ENCODE measurements at regions not wholly inside any gene's neighbourhood (a gene's known extent, or its start where the extent isn't known, plus 50 kb on each side); places are given as distances from the start of the nearest gene placed in this dataset.
A peak's percentile ranks its signal among the peaks of the same experiment; 100 is the strongest.
"Not testable (repeated sequence)": the region's sequence is repeated elsewhere in the genome, so short reads cannot be mapped to it uniquely, and the experiment has no call there.

GRCh38 chr21:5103880-5104561 lies 5417.4 kb upstream of the TPTE start:
- DNase-seq (ENCODE audit: low read depth in 2 of 2, low spot score in 1 of 2) = not testable (repeated sequence)

- DNase-seq (ENCODE audit: low read depth in 2 of 2, low spot score in 1 of 2) = not testable (repeated sequence)
Measured at GRCh38 chr21:5104562-5104928, 5416.8 kb upstream of the TPTE start.

- DNase-seq (ENCODE audit: low read depth in 2 of 2, low spot score in 1 of 2) = not testable (repeated sequence)
Measured at GRCh38 chr21:5105939-5106708, 5415.3 kb upstream of the TPTE start.

- DNase-seq (ENCODE audit: low read depth in 2 of 2, low spot score in 1 of 2) = not testable (repeated sequence)
Measured at GRCh38 chr21:5106767-5107464, 5414.5 kb upstream of the TPTE start.

GRCh38 chr21:5107637-5108036 lies 5413.7 kb upstream of the TPTE start:
- DNase-seq (ENCODE audit: low read depth in 2 of 2, low spot score in 1 of 2) = not testable (repeated sequence)

- DNase-seq (ENCODE audit: low read depth in 2 of 2, low spot score in 1 of 2) = not testable (repeated sequence)
Measured at GRCh38 chr21:5108048-5108775, 5413.2 kb upstream of the TPTE start.

DNA sequence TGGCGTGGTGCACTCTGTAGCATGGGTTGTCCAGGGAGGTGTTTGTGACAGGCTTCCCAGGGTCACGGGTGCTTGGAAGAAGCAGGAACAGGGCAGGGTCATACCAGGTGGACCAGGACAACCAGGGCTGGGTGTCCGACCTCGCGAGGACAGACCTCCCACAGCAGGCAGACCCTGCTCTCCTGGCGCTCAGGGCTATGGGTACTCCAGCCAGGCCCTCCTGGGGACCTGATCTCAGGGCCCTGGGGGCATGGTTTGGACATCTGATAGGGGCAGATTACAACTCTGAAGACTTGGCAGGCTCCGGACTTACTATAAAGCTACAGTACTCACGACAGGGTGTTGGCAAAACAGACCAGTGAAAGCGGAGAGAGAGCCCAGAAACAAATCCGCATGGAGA lies 5410.2 kb upstream of the TPTE start:
- not testable (repeated sequence) for DNase-seq (ENCODE audit: low read depth in 2 of 2, low spot score in 1 of 2)

GRCh38 chr21:5113092-5113491 lies 5408.3 kb upstream of the TPTE start:
- not testable (repeated sequence) for DNase-seq (ENCODE audit: low read depth in 2 of 2, low spot score in 1 of 2)

DNA sequence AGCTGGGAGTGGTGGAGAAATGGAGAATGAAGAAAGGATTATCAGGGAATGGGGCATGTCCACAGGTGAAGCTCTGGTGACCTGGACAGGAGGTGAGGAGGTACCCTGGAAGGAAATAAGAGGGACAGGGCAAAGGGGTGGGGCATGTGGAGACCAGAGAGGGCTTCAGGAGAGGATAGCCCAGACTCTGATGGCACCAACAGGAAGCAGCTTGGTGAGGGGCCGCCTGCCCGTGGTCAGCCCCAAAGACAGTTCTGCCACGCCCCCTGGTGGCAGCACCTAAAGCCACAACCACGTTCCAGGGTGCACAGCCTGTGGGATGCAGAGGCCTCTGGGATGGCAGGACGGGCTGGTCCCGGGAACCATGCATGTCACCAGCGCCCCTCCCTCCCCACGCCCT lies 5406.9 kb upstream of the TPTE start:
- DNase-seq (ENCODE audit: low read depth in 2 of 2, low spot score in 1 of 2) = not testable (repeated sequence)

DNA sequence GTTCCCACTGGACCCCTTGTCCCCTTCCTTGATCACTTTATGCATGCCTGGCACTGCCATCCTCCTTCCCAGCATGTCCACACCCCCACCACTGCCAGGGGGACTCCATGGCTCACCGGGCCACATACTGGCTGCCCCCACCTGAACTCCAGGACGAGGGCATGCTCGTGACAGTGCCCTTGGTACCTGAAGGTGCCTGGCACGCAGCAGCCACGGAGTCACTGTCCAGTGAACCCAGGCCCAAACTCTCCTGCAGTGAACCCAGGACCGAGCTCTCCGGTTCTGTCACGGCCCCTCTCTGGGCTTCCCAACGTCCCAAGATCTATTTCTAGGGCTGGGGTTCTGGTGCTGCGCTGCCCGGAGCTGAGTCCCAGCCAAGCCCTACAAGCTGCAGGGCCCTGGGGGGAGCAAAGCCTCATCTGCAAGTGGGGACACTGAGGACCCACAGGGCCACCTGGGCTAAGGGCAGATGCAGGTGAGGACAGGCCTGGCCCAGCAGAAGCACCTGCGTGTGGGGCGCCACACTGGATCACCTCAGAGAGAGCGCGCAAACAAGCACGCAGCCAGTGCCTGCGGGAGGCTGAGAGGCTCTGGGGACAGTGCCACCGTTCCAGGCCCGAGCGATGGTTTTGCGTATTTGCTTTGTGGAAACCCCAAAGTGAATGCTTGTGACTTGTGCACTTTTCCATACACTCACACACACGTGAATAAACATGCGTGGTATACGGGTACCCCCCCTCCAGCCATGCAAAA lies 5406.3 kb upstream of the TPTE start:
- not testable (repeated sequence) for DNase-seq (ENCODE audit: low read depth in 2 of 2, low spot score in 1 of 2)

DNA sequence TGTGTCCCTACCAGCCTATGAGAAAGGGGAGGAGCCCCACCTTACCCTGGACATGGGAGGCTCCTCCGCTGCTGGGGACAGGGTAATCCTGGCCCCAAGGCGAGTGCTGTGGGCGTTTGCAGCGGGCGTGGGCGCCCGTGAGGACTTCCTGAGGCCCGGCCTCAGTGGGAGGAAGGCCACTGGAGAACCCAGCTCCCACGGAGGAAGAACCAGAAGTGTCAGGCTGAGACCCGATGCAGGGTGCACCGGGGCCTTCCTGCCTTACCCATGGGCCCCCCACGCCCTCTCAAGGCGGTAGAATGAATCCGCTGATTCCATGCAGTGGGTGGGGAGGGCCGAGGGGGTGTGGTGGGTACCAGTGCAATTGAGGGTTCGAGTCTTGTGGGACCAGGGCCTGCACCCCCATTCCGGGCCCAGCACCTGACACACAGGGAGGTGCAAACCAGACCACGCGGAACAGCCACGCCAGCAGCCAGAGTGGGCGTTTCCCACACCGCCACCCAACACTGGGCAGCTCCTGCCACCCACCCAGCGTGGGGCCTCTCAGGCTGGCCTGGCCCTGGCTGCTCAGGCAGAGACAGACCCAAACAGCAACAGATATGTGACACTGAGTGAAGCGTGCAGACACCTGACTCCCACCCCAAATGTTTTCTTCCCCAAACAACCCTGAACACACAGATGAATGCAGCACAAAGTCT lies 5405.6 kb upstream of the TPTE start:
- not testable (repeated sequence) for DNase-seq (ENCODE audit: low read depth in 2 of 2, low spot score in 1 of 2)

DNA sequence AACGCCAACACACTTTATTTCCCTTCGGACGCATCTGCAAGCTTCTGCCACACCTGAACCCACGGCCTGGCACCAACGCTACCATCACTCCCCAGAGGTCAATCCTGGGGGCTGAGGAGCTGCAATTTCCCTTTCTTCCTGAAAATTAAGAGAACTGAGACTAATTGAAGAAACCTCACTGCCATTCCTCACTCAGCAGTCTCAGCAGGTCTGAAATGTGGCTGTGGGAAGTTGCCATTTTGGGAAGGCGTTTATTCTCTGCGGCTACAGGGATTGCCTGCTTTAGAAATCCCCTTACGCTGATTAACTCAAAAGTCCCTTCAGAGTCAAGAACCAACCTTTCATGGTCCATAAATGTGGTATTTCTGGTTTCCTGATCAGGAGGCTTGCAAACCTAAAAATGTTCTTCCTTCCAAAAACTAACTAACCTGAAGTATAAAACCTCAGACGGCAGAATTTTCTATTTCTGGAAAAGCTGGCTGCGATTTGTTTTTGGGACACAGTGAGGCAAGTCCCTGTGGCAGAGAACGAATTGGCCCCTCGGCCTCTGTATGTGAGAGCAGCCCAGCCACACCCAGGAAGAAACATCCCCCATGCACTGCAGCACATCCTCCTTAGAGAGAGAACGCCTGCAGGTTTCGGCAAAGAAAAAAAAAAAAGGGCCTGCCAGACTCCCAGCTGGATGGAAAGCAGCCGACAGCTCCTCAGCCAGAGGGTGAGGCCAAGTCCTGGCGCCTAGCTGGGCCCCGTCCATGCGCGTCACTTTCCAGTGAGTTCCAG lies 5404.8 kb upstream of the TPTE start:
- not testable (repeated sequence) for DNase-seq (ENCODE audit: low read depth in 2 of 2, low spot score in 1 of 2)

- DNase-seq (ENCODE audit: low read depth in 2 of 2, low spot score in 1 of 2) = not testable (repeated sequence)
Measured at GRCh38 chr21:5117135-5117534, 5404.2 kb upstream of the TPTE start.

DNA sequence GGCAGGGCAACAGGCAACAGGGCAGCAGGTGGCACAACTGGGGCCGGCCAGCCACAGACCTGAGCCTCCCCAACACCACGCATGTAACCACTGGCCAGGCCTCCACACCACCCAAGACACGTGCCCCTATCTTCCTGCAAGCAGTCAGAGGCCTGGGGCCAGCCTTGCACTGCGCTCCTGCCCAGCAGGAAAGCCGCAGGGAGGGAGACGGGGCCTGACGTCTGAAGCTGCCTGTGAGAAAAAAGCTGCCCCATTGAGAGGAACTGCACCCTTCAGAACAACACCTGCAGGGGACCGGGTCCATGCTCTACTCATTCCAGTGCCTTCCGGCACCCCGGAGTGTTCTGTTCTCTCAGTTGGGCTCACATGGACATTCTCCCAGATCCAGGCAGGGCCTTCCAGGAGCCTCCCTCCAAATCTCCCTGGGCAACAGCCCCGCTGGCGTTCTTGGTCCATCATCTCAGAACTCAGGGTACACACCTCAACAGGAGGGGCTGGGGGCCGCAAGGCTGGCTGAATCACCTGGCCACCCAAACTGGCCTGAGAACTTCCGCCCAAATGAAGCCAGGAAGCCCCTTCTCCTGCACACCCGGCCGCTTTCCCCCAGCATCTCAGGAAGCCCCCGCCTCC lies 5403.6 kb upstream of the TPTE start:
- DNase-seq (ENCODE audit: low read depth in 2 of 2, low spot score in 1 of 2) = not testable (repeated sequence)

DNA sequence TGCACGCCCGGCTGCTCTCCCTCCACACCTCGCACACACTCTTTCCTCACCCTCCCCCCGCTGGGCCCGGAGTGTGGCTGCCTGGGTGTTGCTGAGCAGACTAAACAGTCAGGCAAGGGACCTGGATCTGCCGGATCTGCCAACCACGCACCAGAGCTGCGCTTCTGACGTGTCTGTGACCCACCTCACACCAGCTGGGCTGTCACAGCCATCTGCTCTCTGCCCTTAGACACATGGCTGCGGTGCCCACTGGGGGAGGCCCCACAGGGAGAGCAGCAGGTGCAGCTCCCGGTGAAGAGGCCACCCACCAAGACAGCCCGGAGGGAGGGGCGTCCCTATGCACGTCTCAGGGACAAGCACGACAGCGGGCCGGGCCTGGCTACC lies 5403.1 kb upstream of the TPTE start:
- DNase-seq (ENCODE audit: low read depth in 2 of 2, low spot score in 1 of 2) = peak in 1 of 2 donors; percentile 10

GRCh38 chr21:5119179-5119578 lies 5402.2 kb upstream of the TPTE start:
- not testable (repeated sequence) for DNase-seq (ENCODE audit: low read depth in 2 of 2, low spot score in 1 of 2)

- not testable (repeated sequence) for DNase-seq (ENCODE audit: low read depth in 2 of 2, low spot score in 1 of 2)
Measured at GRCh38 chr21:5121399-5121798, 5400.0 kb upstream of the TPTE start.

GRCh38 chr21:5121849-5122248 lies 5399.5 kb upstream of the TPTE start:
- DNase-seq (ENCODE audit: low read depth in 2 of 2, low spot score in 1 of 2) = not testable (repeated sequence)

DNA sequence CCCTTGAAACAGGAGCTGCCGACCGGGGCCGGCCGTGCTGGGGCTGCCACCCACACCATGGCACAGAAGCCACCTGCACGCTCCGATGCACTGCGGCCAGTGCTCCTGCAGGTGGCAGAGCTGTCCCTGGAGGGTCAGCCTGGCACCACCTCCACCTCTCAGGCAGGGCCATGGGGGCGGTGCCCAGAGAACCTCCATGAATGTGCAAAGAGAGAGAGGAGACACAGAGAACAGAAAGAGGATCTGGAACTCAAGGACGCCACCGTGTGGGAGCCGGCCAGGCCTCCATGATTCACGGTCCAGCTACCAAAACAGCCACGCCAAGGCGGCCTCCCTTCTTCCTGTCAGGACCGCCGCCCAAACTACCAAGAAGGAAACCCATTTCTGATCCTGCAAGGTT lies 5397.7 kb upstream of the TPTE start:
- DNase-seq (ENCODE audit: low read depth in 2 of 2, low spot score in 1 of 2) = peak; percentile 20 to 51
